IPS-20b (cell line): ENCODE measurements at regions not wholly inside any gene's neighbourhood (a gene's known extent, or its start where the extent isn't known, plus 50 kb on each side); places are given as distances from the start of the nearest gene placed in this dataset.

Source experiments
- H3K27ac ChIP-seq: one replicate; pipeline ENCODE4 v1.5.1; 2013; ENCODE audit warnings: low read length
- H3K27me3 ChIP-seq: 2 replicates; pipeline ENCODE4 v1.6.1; 2013; ENCODE audit warnings: mild to moderate bottlenecking, low read length, inconsistent platforms; ENCODE audit not compliant: insufficient read depth
- H3K36me3 ChIP-seq: 2 replicates; pipeline ENCODE4 v1.6.1; 2013; ENCODE audit warnings: low read depth, mild to moderate bottlenecking, inconsistent platforms, low read length, moderate library complexity; ENCODE audit not compliant: insufficient read depth
- H3K4me1 ChIP-seq: 2 replicates; pipeline ENCODE4 v1.6.1; 2013; ENCODE audit warnings: mild to moderate bottlenecking, control low read depth, inconsistent platforms, low read length, moderate library complexity; ENCODE audit not compliant: insufficient read depth
- H3K4me3 ChIP-seq: 2 replicates; pipeline ENCODE4 v1.5.1; 2013; ENCODE audit warnings: mild to moderate bottlenecking, low read length, inconsistent platforms
- H3K9ac ChIP-seq: 2 replicates; pipeline ENCODE4 v1.6.1; 2013; ENCODE audit warnings: low read depth, mild to moderate bottlenecking, inconsistent platforms, low read length, moderate library complexity
- H3K9me3 ChIP-seq: 2 replicates; pipeline ENCODE4 v1.6.1; 2013; ENCODE audit warnings: mild to moderate bottlenecking, low read depth, low read length, inconsistent platforms; ENCODE audit not compliant: insufficient read depth

DNA sequence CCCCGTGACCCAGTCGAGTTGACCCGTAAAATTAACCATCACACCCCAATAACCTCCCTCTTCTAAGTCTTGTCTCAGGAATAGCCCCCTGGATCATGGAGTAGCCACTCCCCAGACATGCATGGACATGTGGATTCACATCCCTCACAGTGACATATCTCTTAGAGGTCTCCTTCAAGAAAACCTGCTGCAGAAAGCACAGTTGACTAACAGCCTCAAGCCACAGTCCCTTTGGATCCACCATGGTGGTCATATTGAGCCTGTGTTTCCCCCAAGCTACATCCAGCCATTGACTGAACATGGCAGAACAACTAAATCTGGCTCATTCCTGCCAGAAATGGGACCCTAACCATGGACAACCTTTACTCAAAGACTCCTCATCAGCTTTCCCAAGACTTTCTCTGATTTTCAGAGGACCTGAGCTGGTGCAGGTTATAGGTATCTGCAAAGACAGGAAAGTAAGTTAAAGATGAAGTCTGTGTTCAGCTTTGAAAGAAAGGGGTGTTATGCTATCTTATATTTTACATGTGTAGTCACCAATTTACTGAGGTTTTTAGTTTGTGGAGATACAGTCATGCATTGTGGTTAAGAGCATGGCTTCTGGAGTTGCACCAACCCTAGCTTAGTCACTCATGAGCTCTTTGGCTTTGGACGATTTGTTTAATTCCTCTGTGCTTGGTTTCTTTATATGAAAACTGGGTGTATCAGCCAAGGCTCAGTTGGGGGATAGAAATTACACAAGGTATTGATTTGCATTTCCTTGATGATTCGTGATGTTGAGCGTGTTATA is 219.1 kb downstream of the MYLK4 start:
- Histone ChIP-seq H3K27me3 (no peaks in the 10 kb centered on the region), H3K4me1 (no peaks in the 10 kb centered on the region), H3K9me3 (no peaks in the 10 kb centered on the region), H3K27ac (no peak overlapping the region), H3K4me3 (no peak overlapping the region), H3K36me3 (no peaks in the 10 kb centered on the region), H3K9ac (no peak overlapping the region)

DNA sequence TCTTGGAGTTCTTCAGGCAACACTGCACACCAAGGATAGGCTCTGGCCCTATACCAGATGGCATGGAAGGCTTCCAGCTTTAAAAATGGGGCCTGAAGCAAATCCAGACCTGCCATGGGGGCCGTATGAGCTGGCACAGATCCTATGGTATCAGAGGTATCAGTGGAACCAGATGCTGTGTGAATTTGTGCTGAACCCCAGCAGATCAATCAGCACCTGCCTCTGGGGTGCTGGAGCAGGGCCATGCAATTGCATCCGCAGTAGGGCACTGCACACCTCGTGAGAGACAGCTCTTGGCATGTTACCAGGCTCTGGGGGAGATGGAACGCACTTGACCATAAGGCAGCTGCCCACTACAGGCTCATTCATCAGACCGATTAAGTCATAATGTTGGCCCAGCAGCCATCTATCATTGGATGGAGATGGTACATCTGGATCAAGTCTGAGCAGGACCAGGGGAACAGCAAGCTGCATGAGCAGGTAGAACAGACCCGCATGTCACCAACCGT is 221.5 kb downstream of the MYLK4 start:
- Histone ChIP-seq H3K36me3 (no peaks in the 10 kb centered on the region), H3K27me3 (no peaks in the 10 kb centered on the region), H3K9ac (no peak overlapping the region), H3K4me3 (no peak overlapping the region), H3K27ac (no peak overlapping the region), H3K4me1 (no peaks in the 10 kb centered on the region), H3K9me3 (peaks cover 15% of the 10 kb centered on the region)

DNA sequence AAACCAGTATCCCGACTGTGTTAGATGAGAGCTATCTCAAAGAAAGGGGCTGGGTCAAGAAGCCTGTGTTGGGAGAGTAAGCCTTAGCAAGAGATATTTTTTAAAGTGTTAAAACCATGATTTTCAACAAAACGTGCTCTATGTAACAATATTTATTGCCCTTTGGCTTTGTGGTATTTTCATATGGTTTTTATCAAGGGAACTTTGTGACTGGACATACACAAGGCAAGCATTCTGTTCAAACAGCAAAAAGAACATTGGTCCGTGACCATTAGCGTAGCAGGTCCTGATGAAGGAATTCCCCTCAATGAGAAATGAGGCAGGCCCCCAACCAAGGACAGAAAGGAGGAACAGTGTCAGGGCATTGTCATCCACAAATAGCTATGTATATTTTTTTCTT is 222.6 kb downstream of the MYLK4 start:
- no peaks in the 10 kb centered on the region for H3K36me3 ChIP-seq

DNA sequence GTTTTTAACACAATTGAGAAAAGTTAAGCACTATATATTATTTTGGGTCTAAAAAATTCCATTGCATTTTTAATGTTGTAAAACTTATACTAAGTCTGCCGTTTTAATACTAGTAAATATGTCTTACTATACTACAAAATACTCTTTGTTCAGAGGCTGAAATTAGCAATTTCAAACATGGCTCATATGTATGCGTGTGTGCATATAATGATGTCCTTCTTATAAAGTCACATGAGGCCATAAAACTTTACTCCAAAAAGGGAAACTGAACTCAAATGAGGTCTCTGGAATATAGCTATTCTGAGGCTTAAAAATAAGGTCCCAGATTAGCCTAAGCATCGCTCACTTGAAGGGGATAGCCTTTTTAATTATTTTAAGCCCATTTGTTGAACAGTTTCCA is 224.0 kb downstream of the MYLK4 start:
- Histone ChIP-seq H3K9me3 (peaks cover 18% of the 10 kb centered on the region), H3K36me3 (no peaks in the 10 kb centered on the region), H3K27ac (no peak overlapping the region), H3K4me3 (no peak overlapping the region), H3K4me1 (no peaks in the 10 kb centered on the region), H3K27me3 (no peaks in the 10 kb centered on the region), H3K9ac (no peak overlapping the region)

More for the DNA sequence above, 222.6 kb downstream of the MYLK4 start:
- no peaks in the 10 kb centered on the region for H3K4me1 ChIP-seq
- no peak overlapping the region for H3K9ac ChIP-seq
- H3K4me3 ChIP-seq, result no peak overlapping the region
- no peak overlapping the region for H3K27ac ChIP-seq
- no peaks in the 10 kb centered on the region for H3K27me3 ChIP-seq
- H3K9me3 ChIP-seq, result peaks cover 18% of the 10 kb centered on the region

DNA sequence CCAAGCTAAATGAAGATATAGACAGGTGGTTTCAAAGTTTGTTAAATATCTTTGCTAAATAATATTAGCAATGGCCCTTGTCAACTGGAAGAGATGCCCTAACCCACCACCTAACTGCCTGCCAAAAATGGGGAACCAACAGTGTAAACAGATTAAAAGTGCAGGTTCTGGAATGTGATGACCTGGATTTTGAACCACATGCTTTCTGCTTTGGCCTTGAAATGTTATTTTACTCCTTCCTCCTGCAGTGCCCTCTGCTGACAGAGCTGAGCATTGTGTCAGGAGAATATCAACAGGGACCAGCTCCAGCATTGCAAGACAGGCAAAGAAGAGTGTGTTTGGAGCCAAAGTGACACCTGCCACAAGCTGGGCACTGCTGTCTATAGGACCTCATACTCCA is 226.6 kb downstream of the MYLK4 start:
- no peak overlapping the region for H3K27ac ChIP-seq
- H3K9ac ChIP-seq, result no peak overlapping the region
- H3K27me3 ChIP-seq, result no peaks in the 10 kb centered on the region
- H3K36me3 ChIP-seq, result no peaks in the 10 kb centered on the region
- no peak overlapping the region for H3K4me3 ChIP-seq
- peaks cover 25% of the 10 kb centered on the region for H3K9me3 ChIP-seq
- no peaks in the 10 kb centered on the region for H3K4me1 ChIP-seq

DNA sequence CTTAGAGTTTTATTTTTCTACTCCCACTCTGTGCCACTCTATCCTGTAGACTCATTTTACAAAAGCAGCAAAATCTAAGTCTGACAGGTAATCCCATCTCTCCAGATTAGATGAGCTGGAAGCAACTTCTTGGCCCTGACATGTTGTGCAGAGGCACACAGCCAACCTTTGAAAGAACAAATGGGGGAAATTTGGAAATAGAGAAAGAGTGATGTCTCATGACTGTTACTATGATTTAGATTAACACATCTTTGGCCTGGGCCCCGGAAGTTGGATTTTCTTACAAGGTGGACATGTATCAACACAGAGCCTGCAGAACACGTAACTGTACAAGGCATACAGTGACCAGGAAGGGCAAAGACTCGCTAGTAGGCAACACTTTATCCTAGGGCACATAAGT is 227.7 kb downstream of the MYLK4 start:
- Histone ChIP-seq H3K4me3 (no peak overlapping the region), H3K9ac (no peak overlapping the region), H3K27me3 (no peaks in the 10 kb centered on the region), H3K4me1 (no peaks in the 10 kb centered on the region), H3K27ac (no peak overlapping the region), H3K36me3 (no peaks in the 10 kb centered on the region), H3K9me3 (peaks cover 25% of the 10 kb centered on the region)

DNA sequence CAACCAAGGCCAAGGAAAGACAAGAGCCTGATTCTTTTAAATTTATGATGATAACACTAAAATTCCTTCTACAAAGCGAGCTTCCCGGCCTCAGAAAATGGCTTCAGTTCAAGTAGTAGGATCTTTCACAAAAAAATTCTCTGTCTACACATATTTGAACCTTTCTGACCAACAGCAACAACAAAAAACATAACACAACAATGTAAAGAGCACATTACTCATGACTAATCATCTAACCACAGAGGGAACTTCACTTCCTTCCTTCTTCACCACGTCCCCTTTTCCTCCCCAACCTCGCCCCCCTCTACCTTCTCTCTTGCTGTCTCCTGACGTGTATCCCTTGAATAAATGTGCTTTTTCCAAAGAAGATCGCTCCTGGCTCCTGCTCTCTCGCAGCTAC is 228.2 kb downstream of the MYLK4 start:
- Histone ChIP-seq H3K4me1 (no peaks in the 10 kb centered on the region), H3K36me3 (no peaks in the 10 kb centered on the region), H3K27ac (no peak overlapping the region), H3K9ac (no peak overlapping the region), H3K9me3 (peaks cover 25% of the 10 kb centered on the region), H3K27me3 (no peaks in the 10 kb centered on the region), H3K4me3 (no peak overlapping the region)

DNA sequence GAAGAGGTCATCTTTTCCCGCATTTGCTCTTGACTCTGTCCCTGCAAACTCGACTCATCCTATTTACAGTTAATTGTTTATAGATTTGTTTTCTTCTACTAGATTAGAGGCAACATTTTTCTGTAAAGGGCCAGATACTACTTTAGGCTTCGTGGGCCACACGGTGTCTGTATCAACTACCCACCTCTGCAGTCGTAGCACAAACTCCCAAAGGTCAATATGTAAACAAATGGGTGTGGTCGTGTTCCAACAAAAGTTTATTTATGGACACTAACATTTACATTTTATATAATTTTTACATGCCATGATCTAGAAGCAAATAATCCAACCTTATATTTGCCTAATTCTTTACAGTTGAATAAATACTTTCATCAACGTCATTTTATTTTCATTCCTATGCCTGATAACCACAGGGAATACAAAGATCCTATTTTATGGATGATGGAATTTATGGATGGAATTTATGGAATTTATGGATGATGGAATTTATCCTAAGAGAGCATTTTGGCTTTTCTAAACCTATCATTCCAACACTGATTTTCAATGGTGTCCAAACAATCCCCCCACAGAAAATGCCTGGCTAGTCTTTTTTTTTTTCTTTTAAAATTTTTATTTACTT is 232.8 kb downstream of the MYLK4 start:
- Histone ChIP-seq H3K9ac (no peak overlapping the region), H3K27me3 (no peaks in the 10 kb centered on the region; the same call in 1 of the 2 replicates), H3K4me3 (no peak overlapping the region), H3K4me1 (no peaks in the 10 kb centered on the region), H3K9me3 (peaks cover 7% of the 10 kb centered on the region), H3K36me3 (no peaks in the 10 kb centered on the region), H3K27ac (no peak overlapping the region)

DNA sequence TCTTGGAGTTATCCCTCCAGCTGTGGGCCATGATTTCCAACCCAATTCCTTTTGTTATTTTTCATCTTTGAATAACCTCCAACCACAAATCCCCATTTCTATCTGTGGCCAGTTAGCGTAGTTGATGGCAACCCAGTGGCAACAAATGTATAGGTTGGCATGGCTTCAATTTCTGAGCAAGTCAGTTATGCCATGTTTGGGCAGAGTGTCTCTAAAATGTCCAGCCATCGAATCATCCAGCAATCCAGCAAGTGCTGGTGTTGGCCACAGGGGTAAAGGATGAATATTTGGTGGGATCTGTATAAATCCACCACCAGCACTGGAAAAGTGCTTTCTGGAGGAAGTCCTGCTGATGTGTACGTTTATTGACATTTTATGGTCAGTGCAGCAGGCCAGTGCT is 233.3 kb downstream of the MYLK4 start:
- H3K9ac ChIP-seq, result no peak overlapping the region
- peaks cover 7% of the 10 kb centered on the region for H3K9me3 ChIP-seq
- no peak overlapping the region for H3K4me3 ChIP-seq
- H3K27ac ChIP-seq, result no peak overlapping the region
- H3K36me3 ChIP-seq, result no peaks in the 10 kb centered on the region
- no peaks in the 10 kb centered on the region; the same call in 1 of the 2 replicates for H3K27me3 ChIP-seq
- H3K4me1 ChIP-seq, result no peaks in the 10 kb centered on the region

DNA sequence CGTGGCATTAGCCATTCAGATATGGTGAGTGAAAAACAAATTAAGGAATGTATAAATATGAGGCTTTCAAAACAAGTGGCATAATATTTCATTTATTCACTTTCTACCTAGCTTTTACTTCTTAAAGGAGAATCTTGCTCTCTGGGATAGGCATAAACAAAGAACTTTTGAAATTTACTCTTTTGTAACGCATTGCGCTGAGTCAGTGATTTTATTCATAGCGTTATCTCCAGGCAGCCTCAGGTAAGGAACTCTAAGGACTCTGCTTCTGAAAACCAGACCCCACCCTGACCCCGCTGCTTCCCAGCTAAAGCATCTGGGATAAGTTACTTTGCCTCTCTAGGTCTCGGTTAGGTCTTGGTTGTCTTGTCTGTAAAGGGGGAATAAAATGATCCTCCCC is 234.7 kb downstream of the MYLK4 start:
- no peaks in the 10 kb centered on the region for H3K4me1 ChIP-seq
- no peaks in the 10 kb centered on the region; the same call in 1 of the 2 replicates for H3K27me3 ChIP-seq
- no peak overlapping the region for H3K4me3 ChIP-seq
- peaks cover 7% of the 10 kb centered on the region for H3K9me3 ChIP-seq
- H3K9ac ChIP-seq, result no peak overlapping the region
- no peaks in the 10 kb centered on the region for H3K36me3 ChIP-seq
- no peak overlapping the region for H3K27ac ChIP-seq

DNA sequence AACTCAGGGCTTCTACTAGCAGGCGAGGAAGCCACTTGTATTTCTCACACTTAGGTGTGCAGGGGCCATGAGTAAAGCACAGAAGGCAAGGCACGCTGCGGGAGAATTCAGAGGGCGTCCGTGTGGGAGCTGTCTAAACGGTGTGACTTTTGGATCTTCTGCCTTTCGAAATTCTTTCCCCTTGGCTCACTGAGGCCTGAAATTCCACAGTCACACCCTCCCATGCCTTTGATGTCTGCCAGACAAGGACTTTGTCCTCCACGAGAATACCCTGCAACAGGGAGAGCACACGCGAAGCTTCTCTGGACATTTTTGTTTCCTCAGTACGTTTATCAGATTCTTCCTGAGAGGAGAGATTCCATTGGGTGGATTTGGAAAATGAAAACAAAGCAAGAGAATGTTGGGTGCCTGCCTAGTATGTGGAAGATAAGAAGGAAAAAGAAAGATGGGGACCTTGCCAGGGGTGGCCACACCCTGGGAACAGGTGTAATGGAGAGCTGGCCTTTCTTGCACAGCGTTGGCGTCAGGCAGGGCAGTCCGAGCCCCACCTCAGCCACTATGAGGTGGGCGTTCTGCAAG is 235.7 kb downstream of the MYLK4 start:
- Histone ChIP-seq H3K27me3 (no peaks in the 10 kb centered on the region; the same call in 1 of the 2 replicates), H3K27ac (no peak overlapping the region), H3K36me3 (no peaks in the 10 kb centered on the region), H3K4me3 (no peak overlapping the region), H3K9me3 (peaks cover 5% of the 10 kb centered on the region), H3K4me1 (no peaks in the 10 kb centered on the region), H3K9ac (no peak overlapping the region)

DNA sequence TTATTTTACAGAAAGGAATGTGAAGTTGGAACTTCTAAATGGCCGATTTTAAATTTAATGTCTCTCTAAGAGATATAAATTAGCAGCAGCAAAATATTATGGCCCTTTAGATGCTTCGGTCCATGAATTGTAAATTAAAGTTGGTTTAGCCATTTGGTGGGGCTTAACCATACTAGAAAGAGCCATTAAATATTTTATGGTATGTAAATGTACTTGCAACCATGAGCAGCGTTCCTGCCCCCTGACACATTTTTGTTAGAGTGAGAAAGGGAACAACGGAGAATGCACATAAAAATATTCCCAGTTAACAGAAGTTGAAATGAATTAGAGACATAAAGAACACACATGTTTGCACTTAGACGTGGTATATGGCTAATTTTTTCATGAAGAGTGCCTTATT is 237.9 kb downstream of the MYLK4 start:
- H3K36me3 ChIP-seq, result no peaks in the 10 kb centered on the region
- no peak overlapping the region for H3K9ac ChIP-seq
- H3K9me3 ChIP-seq, result no peaks in the 10 kb centered on the region
- H3K4me3 ChIP-seq, result no peak overlapping the region
- no peaks in the 10 kb centered on the region; the same call in 1 of the 2 replicates for H3K27me3 ChIP-seq
- no peaks in the 10 kb centered on the region for H3K4me1 ChIP-seq
- H3K27ac ChIP-seq, result no peak overlapping the region
